Spleen (tissue), 11 donors: ENCODE measurements at regions not wholly inside any gene's neighbourhood (a gene's known extent, or its start where the extent isn't known, plus 50 kb on each side); places are given as distances from the start of the nearest gene placed in this dataset.

Source experiments
- DNase-seq: peaks from one replicate; pipeline ENCODE4 v3.0.0-alpha.2; 2020
- H3K27ac ChIP-seq, 8 donors: fragments of 200-600 bp; sonication (generic) in 7 of 8; 1 replicate in 4 of 8; 2 replicates in 4 of 8; pipeline versions ENCODE4 v1.5.0 to v1.8.0; 2016 to 2021; ENCODE audit warnings: inconsistent platforms in 4 of 8, mild to moderate bottlenecking in 4 of 8, moderate library complexity in 1 of 8
- H3K27me3 ChIP-seq, 7 donors: fragments of 200-600 bp; sonication (generic) in 6 of 7; replicated peaks in 1 of 7; 1 replicate in 4 of 7; 2 replicates in 3 of 7; pipeline versions ENCODE4 v1.5.0 to v1.8.0; 2016 to 2021; ENCODE audit warnings: inconsistent platforms in 3 of 7, mild to moderate bottlenecking in 1 of 7
- H3K36me3 ChIP-seq, 6 donors: fragments of 200-600 bp; sonication (generic) in 5 of 6; 1 replicate in 4 of 6; 2 replicates in 2 of 6; pipeline versions ENCODE4 v1.5.0 to v1.8.0; 2016 to 2021; ENCODE audit warnings: inconsistent platforms in 2 of 6
- H3K4me1 ChIP-seq, 6 donors: fragments of 200-600 bp; sonication (generic) in 5 of 6; 1 replicate in 3 of 6; 2 replicates in 3 of 6; pipeline versions ENCODE4 v1.5.0 to v1.8.0; 2016 to 2021; ENCODE audit warnings: inconsistent platforms in 3 of 6
- H3K4me3 ChIP-seq, 8 donors: fragments of 200-600 bp; sonication (generic) in 7 of 8; 1 replicate in 4 of 8; 2 replicates in 4 of 8; pipeline versions ENCODE4 v1.5.0 to v1.8.0; 2016 to 2021; ENCODE audit warnings: inconsistent platforms in 4 of 8, mild to moderate bottlenecking in 4 of 8, moderate library complexity in 2 of 8
- H3K9me3 ChIP-seq, 8 donors: fragments of 200-600 bp; sonication (generic) in 7 of 8; 1 replicate in 4 of 8; 2 replicates in 4 of 8; pipeline versions ENCODE4 v1.5.0 to v1.8.0; 2016 to 2021; ENCODE audit warnings: inconsistent platforms in 4 of 8
- POLR2A ChIP-seq, 3 donors: fragments of 450-650 bp; IDR thresholded peaks; one replicate each; pipeline ENCODE4 v1.5.1; 2017; ENCODE audit warnings: antibody characterized with exemption in 3 of 3, mild to moderate bottlenecking in 1 of 3
- POLR2AphosphoS5 ChIP-seq, 3 donors: sonication (generic); formaldehyde crosslinking; IDR thresholded peaks; one replicate each; pipeline ENCODE4 v1.5.1; 2017; ENCODE audit warnings: antibody characterized with exemption in 3 of 3
- WGBS, 5 donors: extraction: QIAGEN DNeasy Blood & Tissue Kit in 3 of 5; methylation state at CpG; one replicate each; pipeline versions ENCODE4 v1.1.5 to v1.1.7; 2013 to 2018; 5-methylcytosine and 5-hydroxymethylcytosine counted together
- intact Hi-C: fragments of 100-400 bp; cut with DNase I; formaldehyde crosslinking; loops from one replicate; pipeline ENCODE4 v1.15.0; 2023; ENCODE audit warnings: low total_unique reads
- TF ChIP-seq, protein P1 (sequence below), 11 experiments: fragments of 200-600 bp in 7 of 11; fragments of 450-650 bp in 4 of 11; sonication (generic) in 4 of 11; IDR thresholded peaks in 8 of 11; conservative IDR thresholded peaks in 3 of 11; 1 replicate in 7 of 11; 2 replicates in 4 of 11; pipeline versions ENCODE4 v1.4.0 to v1.8.0; 2016 to 2021; ENCODE audit warnings: antibody characterized with exemption in 11 of 11, inconsistent platforms in 4 of 11, mild to moderate bottlenecking in 1 of 11
- donor health status: healthy with polysubstance abuse.
- donor health status: DM: no; HTN: no; CAD: no; lungs with moderate emphysema.
- donor health status: DM: no; HTN: no; CAD: no.
- donor health status: Bipolar disorder and iron deficiency.
- donor health status: healthy.
- donor health status: DM: no; HTN: no; CAD: no.
- donor health status: DM: yes; HTN: yes; CAD: no.

DNA sequence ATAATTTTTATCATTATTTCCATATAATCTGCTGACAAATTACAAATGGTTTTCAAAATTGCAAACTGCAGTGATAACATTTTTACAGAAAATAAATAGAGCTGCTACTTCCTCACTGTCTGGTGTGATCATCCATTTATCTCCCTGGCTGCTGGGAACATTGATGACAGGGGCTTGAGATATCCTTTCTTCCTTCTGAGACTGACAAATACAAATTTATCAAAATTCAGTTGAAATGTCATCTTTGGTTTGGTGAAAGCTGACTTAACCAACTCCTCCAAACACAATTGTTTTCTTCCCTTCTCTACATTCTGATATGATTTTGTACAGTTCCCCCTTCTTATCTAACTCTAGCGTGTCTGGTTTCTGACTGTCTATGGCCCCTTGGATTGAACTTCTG lies 611.8 kb upstream of the KLF4 start:
- no peak overlapping the region for H3K27ac ChIP-seq

DNA sequence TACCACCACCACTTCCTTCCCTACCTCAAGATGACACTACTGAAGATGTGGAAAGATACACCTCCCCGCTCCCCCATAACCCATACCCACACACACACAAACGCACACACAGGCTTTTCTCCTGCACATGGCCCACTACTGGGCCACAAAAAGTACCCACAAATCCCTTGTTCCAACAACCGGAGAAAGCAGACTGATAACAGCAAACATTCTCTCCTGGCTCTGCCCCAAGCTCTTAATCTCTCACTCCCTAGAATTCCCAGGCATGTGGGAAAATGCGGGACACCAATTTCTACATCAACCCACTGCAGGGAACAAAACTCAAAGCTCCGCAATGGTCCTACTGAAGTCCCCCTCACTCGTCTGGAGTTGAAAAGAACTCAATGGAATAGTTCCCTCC lies 611.0 kb upstream of the KLF4 start:
- Histone ChIP-seq H3K4me3 (no peak overlapping the region), H3K36me3 (no peaks in the 10 kb centered on the region), H3K27me3 (no peaks in the 10 kb centered on the region), H3K9me3 (no peaks in the 10 kb centered on the region), H3K4me1 (peaks cover 0 to 5% (median 0%) of the 10 kb centered on the region in 6 donors), H3K27ac (no peak overlapping the region)
- TF ChIP-seq POLR2A (IDR thresholded peaks at IDR 0.05) (no peak), POLR2AphosphoS5 (IDR thresholded peaks at IDR 0.05) (no peak)
- TF ChIP-seq, protein P1, sequence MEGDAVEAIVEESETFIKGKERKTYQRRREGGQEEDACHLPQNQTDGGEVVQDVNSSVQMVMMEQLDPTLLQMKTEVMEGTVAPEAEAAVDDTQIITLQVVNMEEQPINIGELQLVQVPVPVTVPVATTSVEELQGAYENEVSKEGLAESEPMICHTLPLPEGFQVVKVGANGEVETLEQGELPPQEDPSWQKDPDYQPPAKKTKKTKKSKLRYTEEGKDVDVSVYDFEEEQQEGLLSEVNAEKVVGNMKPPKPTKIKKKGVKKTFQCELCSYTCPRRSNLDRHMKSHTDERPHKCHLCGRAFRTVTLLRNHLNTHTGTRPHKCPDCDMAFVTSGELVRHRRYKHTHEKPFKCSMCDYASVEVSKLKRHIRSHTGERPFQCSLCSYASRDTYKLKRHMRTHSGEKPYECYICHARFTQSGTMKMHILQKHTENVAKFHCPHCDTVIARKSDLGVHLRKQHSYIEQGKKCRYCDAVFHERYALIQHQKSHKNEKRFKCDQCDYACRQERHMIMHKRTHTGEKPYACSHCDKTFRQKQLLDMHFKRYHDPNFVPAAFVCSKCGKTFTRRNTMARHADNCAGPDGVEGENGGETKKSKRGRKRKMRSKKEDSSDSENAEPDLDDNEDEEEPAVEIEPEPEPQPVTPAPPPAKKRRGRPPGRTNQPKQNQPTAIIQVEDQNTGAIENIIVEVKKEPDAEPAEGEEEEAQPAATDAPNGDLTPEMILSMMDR (IDR thresholded peaks at IDR 0.05 in 8 of 11, conservative IDR thresholded peaks at IDR 0.05 in 3 of 11) = no peak
- no peak for DNase-seq
- WGBS, 5 donors = 68 to 81% (median 71%) methylated on average over 6 of the region's 6 CpGs
- intact Hi-C loops = no loop called here

More for the DNA sequence above, 611.8 kb upstream of the KLF4 start:
- H3K27me3 ChIP-seq = no peaks in the 10 kb centered on the region
- TF ChIP-seq, protein P1 (IDR thresholded peaks at IDR 0.05 in 8 of 11, conservative IDR thresholded peaks at IDR 0.05 in 3 of 11) = no peak
- TF ChIP-seq POLR2AphosphoS5 (IDR thresholded peaks at IDR 0.05) (no peak), POLR2A (IDR thresholded peaks at IDR 0.05) (no peak)
- H3K4me1 ChIP-seq = peaks cover 0 to 5% (median 0%) of the 10 kb centered on the region in 6 donors
- intact Hi-C loops = no loop called here
- H3K4me3 ChIP-seq = no peak overlapping the region
- no peak for DNase-seq
- 61 to 94% (median 80%) methylated on average over 1 of the region's 1 CpG for WGBS, 5 donors
- H3K9me3 ChIP-seq = no peaks in the 10 kb centered on the region
- H3K36me3 ChIP-seq = no peaks in the 10 kb centered on the region

DNA sequence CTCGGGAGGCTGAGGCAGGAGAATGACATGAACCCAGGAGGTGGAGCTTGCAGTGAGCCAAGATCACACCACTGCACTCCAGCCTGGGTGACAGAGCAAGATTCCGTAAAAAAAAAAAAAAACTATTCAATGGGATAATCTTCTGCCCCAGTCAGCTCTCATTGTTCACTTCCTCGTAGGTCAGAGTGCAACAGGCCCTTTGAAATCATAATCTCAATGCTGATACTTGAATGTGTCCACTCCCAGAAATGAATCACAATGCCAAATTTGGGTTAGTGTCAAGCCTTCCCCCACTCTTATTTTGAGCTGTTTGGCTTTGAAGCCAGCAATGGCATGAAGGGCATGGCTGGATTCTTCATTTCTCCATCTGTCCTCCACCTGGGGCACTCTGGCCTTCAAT lies 610.3 kb upstream of the KLF4 start:
- 68 to 85% (median 72%) methylated on average over 3 of the region's 3 CpGs for WGBS, 5 donors
- Histone ChIP-seq H3K27me3 (no peaks in the 10 kb centered on the region), H3K4me1 (peaks cover 0 to 5% (median 0%) of the 10 kb centered on the region in 6 donors), H3K9me3 (no peaks in the 10 kb centered on the region), H3K27ac (no peak overlapping the region), H3K36me3 (no peaks in the 10 kb centered on the region), H3K4me3 (no peak overlapping the region)
- intact Hi-C loops = no loop called here
- TF ChIP-seq, protein P1 (IDR thresholded peaks at IDR 0.05 in 8 of 11, conservative IDR thresholded peaks at IDR 0.05 in 3 of 11) = no peak
- TF ChIP-seq POLR2AphosphoS5 (IDR thresholded peaks at IDR 0.05) (no peak), POLR2A (IDR thresholded peaks at IDR 0.05) (no peak)
- no peak for DNase-seq

DNA sequence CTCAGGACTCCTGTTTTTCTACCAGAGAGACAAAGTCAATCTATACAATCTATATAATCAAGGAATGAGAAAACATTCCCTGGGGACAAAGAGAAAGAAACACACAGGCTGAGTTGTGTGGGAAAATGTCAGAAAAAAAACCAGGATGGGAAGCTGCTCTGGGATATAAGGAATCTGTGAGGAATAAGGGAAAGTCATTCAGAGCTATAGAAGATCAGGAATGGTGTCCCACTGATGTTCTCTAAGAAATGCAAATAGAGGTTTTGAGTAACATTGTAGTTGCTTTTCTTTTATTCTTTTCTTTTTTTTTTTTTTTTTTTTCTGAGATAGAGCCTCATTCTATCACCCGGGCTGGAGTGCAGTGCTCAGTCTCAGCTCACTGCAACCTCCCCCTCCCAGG lies 605.9 kb upstream of the KLF4 start:
- H3K4me3 ChIP-seq = no peak overlapping the region
- no peak for DNase-seq
- H3K27ac ChIP-seq = no peak overlapping the region
- H3K4me1 ChIP-seq = peaks cover 0 to 5% (median 0%) of the 10 kb centered on the region in 6 donors
- H3K36me3 ChIP-seq = no peaks in the 10 kb centered on the region
- H3K27me3 ChIP-seq = no peaks in the 10 kb centered on the region
- 94 to 100% (median 96%) methylated on average over 1 of the region's 1 CpG for WGBS, 5 donors
- intact Hi-C loops = no loop called here
- peaks cover 0 to 10% (median 3%) of the 10 kb centered on the region in 8 donors for H3K9me3 ChIP-seq
- TF ChIP-seq POLR2AphosphoS5 (IDR thresholded peaks at IDR 0.05) (no peak), POLR2A (IDR thresholded peaks at IDR 0.05) (no peak)
- TF ChIP-seq, protein P1 (IDR thresholded peaks at IDR 0.05 in 8 of 11, conservative IDR thresholded peaks at IDR 0.05 in 3 of 11) = no peak
